ENCODE measurements at regions not wholly inside any gene's neighbourhood (a gene's known extent, or its start where the extent isn't known, plus 50 kb on each side); places are given as distances from the start of the nearest gene placed in this dataset.

DNA sequence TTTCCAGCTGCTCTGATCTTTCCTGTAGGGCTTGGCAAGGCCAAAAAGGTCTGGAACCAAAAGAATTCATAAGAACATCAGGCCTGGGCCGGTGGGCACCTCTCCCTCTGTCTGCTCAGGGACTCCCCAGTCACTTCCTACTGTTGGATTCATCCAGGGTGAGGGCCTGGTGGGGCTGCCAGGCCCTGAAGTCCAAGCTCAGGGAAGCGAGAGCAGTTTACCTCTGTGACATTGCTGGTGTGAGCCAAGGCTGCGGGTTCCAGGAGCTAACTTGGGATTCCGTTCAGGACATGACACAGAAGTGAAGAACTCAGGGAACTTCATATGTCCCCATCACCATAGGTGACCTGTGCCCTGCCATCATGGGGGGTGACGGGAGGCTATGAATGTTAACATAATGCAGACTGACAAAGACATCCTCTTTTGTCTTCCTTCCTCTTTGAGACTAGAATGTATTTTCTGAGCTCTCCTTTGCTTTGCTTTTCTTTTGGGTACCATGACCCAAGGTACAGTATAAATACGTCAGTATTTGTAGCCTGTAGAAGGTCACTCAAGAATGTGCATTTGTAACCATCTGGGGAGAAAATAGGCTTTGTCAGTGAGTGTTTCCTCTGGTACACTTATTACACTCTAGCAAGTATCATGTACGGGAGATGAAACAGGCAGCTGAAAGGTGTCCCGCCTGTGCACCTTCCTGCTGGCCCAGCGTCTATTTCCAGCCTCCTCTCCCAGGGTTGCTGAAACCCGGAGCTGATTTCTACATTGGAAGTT is 130.5 kb upstream of the SLC1A4 start:
- DNase-seq, result no peak

DNA sequence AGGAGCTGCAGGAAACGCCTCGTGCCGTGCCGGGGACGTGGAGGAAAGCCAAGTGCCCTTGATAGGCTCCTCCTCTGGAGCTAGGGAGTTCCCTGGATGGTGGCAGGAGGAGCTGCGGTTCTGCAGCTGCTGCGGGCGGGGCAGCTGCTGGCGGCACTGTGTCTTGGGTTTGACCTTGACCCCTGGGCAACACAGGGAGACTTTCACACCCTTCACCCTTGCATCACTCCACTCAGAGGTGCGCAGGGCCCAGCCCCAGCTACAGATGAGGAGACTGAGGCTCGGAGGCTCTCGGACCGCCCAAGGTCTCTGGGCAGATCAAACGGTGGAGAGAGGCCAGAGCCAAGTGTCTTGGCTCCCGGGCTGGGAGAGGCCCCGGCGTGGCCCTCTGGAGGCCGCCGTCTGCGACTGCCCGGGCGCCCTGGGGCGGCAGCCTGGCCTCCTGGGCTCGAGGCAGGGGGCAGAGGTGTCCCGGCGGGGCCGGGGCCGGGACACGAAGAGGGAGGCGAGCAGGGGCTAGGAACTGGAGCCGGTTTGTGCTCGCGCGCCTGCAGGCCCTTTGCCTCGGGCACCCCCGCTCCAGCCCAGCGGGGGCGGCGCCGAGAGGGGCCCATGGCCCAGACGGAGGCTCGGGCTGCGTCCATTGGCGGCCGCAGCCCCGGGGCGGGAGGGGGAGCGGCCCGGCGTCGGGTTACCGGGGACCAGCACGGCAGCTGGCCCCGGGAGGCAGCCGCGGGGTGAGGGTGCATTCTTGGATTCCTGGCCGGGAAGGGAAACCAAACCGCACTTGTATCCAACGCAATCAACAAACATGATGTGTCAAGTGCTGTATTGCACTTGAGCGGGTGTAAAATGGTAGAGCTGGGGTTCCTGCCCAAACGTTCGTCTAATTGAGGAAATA is 129.6 kb upstream of the SLC1A4 start:
- no peak for DNase-seq

GRCh38 chr2:64860276-64860885 is 128.8 kb upstream of the SLC1A4 start:
- DNase-seq, result no peak

DNA sequence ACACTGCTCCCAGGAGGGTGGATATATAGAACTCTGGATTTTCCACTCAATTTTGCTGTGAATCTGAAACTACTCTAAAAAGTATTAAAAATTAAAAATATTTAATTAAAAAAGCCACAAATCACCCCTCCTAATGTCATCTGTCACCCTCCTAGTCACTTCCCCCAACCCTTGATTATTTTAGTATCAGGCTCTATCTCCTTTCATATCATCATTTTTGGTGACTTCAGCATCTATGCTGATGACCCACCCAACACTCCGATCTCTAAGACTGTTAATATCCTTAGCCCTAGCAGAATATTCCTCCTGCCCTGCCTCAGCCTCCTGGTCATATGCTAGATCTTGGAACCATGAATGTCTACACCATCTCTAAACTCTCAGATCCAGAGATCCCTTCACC is 128.3 kb upstream of the SLC1A4 start:
- DNase-seq, result no peak

- no peak for DNase-seq
These were observed 127.5 kb upstream of the SLC1A4 start for GRCh38 chr2:64861452-64862397.

- no peak for DNase-seq
These were observed 126.6 kb upstream of the SLC1A4 start for GRCh38 chr2:64862623-64863022.

DNA sequence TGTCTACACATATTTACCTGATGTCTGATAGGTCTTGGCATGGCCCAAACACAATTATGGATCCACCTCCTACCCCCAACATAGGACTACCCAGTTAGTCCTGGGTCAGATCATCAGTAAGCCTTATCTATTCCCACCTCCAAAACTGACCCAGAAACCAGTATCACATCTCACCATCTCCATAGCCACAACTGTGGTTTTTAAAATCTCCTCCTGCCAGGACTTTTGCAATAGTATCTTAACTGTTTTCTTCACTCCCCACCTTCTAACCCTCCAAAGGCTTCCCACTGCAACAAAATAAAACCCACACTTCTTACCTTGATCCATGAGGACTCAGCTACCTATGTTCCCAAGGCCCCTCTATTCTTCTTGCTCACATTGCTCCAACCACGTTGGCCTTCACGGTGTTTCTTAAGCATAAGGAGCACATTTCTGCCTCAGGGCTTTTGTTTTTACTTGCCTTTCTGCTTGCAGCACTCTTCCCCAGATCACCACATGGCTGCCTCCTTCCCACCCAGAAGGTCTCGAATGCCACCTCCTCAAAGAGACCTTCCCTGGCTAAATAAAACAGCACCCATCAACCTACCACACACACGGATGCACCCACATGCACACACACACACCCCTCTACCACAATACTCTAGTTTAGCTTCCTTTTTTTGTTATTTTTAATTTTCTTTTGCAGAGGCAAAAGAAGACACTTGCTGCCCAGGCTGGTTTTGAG is 125.9 kb upstream of the SLC1A4 start:
- no peak for DNase-seq

DNA sequence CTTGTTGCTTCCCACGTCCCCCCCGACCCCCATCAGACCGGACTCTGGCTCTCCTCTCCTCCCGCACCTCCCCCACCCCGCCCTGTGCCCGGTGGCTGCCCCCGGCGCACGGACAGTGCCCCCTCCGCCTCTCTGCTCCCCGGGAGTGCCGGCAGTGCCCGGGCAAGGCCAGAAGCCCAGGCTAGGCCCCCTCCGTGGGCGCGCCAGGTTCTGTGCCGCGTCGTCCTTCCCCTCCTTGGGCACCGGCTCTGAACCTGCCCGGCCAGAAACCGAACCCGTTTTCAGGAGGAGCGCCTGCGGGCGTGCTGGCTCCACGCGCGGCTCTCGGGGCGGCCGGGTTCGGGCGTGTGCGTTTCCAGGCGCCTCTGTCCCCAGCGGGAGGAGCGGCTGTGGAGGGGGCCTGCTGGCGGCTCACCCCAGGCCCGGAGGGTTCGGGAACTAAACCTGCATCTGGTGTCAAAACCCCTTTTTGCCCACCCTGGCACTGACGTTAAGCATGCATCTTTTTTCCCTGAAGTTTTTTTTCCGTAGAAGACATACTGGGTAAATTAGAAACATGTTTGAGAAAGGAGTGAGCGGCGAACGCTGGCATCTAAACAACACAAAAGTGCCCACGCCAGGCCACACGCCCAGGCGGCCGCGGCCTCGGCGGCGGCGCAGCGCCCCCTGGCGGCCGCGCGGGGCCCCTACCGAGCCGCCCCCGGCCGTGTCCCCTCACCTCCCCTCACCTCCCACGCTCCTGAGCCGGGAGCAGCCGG is 123.9 kb upstream of the SLC1A4 start:
- DNase-seq, result peak; percentile 69

- no peak for DNase-seq
These were observed 123.3 kb upstream of the SLC1A4 start for GRCh38 chr2:64865831-64866345.

GRCh38 chr2:64866797-64867196 is 122.4 kb upstream of the SLC1A4 start:
- DNase-seq, result no peak

GRCh38 chr2:64867253-64867996 is 121.8 kb upstream of the SLC1A4 start:
- no peak for DNase-seq

DNA sequence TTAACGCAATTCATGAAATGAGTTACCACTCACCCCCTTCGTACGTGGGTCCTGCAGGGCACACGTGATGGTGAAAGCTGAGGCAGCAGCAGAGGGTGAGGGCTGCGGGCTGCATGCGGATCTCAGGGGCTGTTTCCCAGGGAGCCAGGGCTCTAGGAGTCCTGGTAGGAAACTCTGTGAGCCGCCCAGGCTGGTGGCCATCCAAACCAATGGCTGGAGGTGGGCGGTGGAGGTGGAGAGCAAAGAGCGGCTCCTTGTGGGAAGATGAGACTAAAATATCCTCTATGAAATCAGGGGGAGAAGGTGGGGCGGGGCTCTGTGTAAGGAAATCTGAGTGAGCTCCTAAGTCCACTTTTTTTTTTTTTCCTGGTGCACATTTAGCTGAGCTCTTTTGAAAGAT is 120.1 kb upstream of the SLC1A4 start:
- DNase-seq, result no peak

- DNase-seq, result peak; percentile 81
These were observed 115.7 kb upstream of the SLC1A4 start for GRCh38 chr2:64873472-64873924.

DNA sequence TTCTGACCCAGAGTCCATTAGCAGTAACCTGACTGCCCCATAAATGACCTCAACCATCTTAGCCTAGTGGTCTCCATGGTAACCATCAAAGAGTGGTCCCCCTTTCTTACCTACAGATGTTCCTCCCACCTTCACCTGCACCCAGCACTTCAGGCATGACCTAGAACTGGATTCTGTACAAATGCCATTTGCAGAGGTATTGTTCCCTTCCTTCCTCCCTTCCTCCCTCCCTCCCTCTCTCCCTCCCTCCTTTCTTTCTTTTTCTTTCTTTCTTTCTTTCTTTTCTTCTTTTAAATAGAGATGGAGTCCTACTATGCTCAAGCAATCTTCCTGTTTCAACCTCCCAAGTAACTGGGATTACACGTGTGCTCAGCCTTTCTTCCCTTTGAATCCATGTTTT is 114.6 kb upstream of the SLC1A4 start:
- DNase-seq, result no peak

DNA sequence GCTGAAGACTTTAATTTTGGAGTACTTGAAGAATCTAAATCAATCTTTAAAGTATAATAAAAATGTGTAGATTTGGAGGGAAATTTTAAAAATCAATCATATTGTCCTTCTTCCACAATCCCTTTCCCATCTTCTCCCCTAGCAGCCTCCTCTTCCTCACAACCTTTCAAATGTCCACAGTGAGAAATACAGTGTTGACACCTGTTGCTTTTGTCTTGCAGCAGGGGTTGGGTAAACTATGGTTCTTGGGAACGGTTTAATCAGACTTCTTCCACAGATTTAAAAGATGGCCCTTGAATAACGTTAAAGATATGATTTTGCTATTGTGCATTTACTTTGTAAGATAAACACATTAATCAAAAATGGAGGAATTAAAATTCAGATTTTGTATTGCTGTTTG is 113.8 kb upstream of the SLC1A4 start:
- DNase-seq, result no peak

DNA sequence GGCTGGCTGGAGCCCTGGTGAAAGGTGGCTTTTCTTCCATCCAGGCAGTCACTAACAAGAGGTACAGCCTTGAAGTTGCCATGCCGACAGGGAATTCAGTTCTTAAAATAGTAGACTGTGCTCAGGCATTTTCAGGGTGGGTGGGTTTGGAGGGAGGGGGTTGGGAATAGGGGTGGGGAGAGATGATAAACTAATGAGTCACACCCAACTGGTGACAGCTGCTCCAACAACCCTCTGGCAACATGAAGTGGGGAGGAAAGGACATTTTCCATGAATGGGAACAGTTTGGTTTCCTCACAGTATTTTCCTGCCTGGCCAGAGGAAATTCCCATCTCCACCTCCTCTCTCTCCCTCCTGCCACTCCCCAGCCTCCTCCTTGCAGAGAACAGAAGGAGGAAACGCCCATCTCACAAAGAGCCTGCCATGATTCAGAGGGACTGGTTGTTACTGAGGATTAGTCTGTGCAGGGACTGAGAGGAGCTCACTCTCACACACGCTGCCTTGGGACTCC is 113.0 kb upstream of the SLC1A4 start:
- DNase-seq, result no peak

GRCh38 chr2:64879745-64880144 is 109.5 kb upstream of the SLC1A4 start:
- DNase-seq, result no peak

DNA sequence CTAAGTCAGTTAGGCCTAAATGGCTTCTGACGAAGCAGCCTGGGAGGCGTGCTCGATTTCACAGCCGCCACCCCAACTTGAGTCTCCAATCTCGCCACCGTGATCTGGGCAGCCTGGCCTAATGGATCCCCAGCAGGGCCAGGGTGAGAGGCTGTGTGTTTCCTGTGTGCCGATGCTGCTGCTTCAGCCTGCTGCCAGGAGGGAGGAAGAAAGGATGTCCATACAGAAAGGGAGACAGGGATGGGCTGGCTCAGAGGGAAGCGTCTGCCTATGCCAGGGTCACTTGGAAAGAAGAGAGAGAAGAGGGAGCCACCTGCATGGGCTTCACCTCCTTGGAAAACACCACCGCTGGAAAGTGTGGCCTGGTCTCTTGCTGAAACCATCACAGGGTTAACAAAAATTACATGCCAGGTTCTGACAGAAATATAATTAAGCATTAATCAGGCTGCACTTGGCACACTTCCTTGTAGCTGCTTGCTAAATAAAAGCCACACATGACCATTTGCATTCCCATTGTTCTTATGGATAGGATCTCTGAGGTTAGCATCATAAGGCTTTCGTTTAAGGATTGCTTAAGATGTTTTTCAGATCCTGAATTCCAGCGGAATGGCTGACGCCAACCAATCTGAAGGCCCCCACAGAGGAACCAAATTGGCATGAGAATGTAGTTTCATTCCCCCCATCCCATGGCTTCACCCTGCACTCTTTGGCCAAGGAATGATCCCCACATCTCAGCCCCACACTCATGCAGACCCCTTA is 108.8 kb upstream of the SLC1A4 start:
- no peak for DNase-seq

- DNase-seq, result no peak
These were observed 108.1 kb upstream of the SLC1A4 start for GRCh38 chr2:64881037-64881492.

All from CD4-positive, alpha-beta T cell treated with Interleukin-6 for 4 hours (primary cell).